Endothelial cell (in vitro differentiated cells): ENCODE measurements at regions not wholly inside any gene's neighbourhood (a gene's known extent, or its start where the extent isn't known, plus 50 kb on each side); places are given as distances from the start of the nearest gene placed in this dataset.

Source experiments
- DNase-seq: peaks from one replicate; pipeline ENCODE4 v3.0.0; 2021; ENCODE audit warnings: low spot score
- H3K27ac Mint-ChIP-seq: one replicate; pipeline ENCODE4 v1.8.0; 2021; ENCODE audit warnings: mixed read lengths, inconsistent platforms; ENCODE audit not compliant: unreplicated experiment
- H3K27me3 Mint-ChIP-seq: one replicate; pipeline ENCODE4 v1.8.0; 2021; ENCODE audit warnings: mild to moderate bottlenecking, moderate library complexity, mixed read lengths, inconsistent platforms; ENCODE audit not compliant: unreplicated experiment
- H3K36me3 Mint-ChIP-seq: one replicate; pipeline ENCODE4 v1.8.0; 2021; ENCODE audit warnings: mild to moderate bottlenecking, low read depth, mixed read lengths, inconsistent platforms; ENCODE audit not compliant: unreplicated experiment
- H3K4me1 Mint-ChIP-seq: one replicate; pipeline ENCODE4 v1.8.0; 2021; ENCODE audit warnings: mild to moderate bottlenecking, mixed read lengths, inconsistent platforms; ENCODE audit not compliant: unreplicated experiment
- H3K4me3 Mint-ChIP-seq: one replicate; pipeline ENCODE4 v1.8.0; 2021; ENCODE audit warnings: mild to moderate bottlenecking, mixed read lengths, inconsistent platforms; ENCODE audit not compliant: unreplicated experiment
- H3K9me3 Mint-ChIP-seq: one replicate; pipeline ENCODE4 v1.8.0; 2021; ENCODE audit warnings: mixed read lengths, inconsistent platforms; ENCODE audit not compliant: unreplicated experiment
- CTCF ChIP-seq: fragments of 200-600 bp; sonication (generic); IDR thresholded peaks from one replicate; pipeline ENCODE4 v1.5.0; 2021; ENCODE audit warnings: antibody characterized with exemption; ENCODE audit not compliant: unreplicated experiment

- H3K27me3 Mint-ChIP-seq = no peaks in the 10 kb centered on the region
- H3K36me3 Mint-ChIP-seq = no peaks in the 10 kb centered on the region
- H3K4me1 Mint-ChIP-seq = no peaks in the 10 kb centered on the region
- TF ChIP-seq CTCF = no peak
- H3K4me3 Mint-ChIP-seq = no peak overlapping the region
- no peaks in the 10 kb centered on the region for H3K9me3 Mint-ChIP-seq
- H3K27ac Mint-ChIP-seq = no peak overlapping the region
- DNase-seq = no peak
These were observed 84.4 kb upstream of the MLIP start for GRCh38 chr6:54026652-54027400.

- no peak for DNase-seq
- no peaks in the 10 kb centered on the region for H3K27me3 Mint-ChIP-seq
- no peak overlapping the region for H3K4me3 Mint-ChIP-seq
- no peak overlapping the region for H3K27ac Mint-ChIP-seq
- no peaks in the 10 kb centered on the region for H3K36me3 Mint-ChIP-seq
- H3K9me3 Mint-ChIP-seq = no peaks in the 10 kb centered on the region
- H3K4me1 Mint-ChIP-seq = no peaks in the 10 kb centered on the region
- no peak for TF ChIP-seq CTCF
These were observed 83.1 kb upstream of the MLIP start for GRCh38 chr6:54028170-54028569.

- Mint-ChIP-seq H3K27ac (no peak overlapping the region), H3K9me3 (no peaks in the 10 kb centered on the region), H3K27me3 (no peaks in the 10 kb centered on the region), H3K4me1 (no peaks in the 10 kb centered on the region), H3K4me3 (no peak overlapping the region), H3K36me3 (no peaks in the 10 kb centered on the region)
- DNase-seq = no peak
- no peak for TF ChIP-seq CTCF
These were observed 82.1 kb upstream of the MLIP start for GRCh38 chr6:54029187-54029586.

- Mint-ChIP-seq H3K27ac (no peak overlapping the region), H3K4me1 (no peaks in the 10 kb centered on the region), H3K27me3 (no peaks in the 10 kb centered on the region), H3K9me3 (no peaks in the 10 kb centered on the region), H3K4me3 (no peak overlapping the region), H3K36me3 (no peaks in the 10 kb centered on the region)
- DNase-seq = no peak
- TF ChIP-seq CTCF = no peak
These were observed 80.1 kb upstream of the MLIP start for GRCh38 chr6:54031169-54031568.

- no peaks in the 10 kb centered on the region for H3K27me3 Mint-ChIP-seq
- H3K36me3 Mint-ChIP-seq = no peaks in the 10 kb centered on the region
- no peaks in the 10 kb centered on the region for H3K4me1 Mint-ChIP-seq
- H3K27ac Mint-ChIP-seq = no peak overlapping the region
- no peaks in the 10 kb centered on the region for H3K9me3 Mint-ChIP-seq
- DNase-seq = no peak
- no peak overlapping the region for H3K4me3 Mint-ChIP-seq
- TF ChIP-seq CTCF = no peak
These were observed 73.9 kb upstream of the MLIP start for GRCh38 chr6:54037277-54037779.
